ENCODE measurements at regions not wholly inside any gene's neighbourhood (a gene's known extent, or its start where the extent isn't known, plus 50 kb on each side); places are given as distances from the start of the nearest gene placed in this dataset.
"Not testable (repeated sequence)": the region's sequence is repeated elsewhere in the genome, so short reads cannot be mapped to it uniquely, and the experiment has no call there.

GRCh38 chr17:22158364-22158763, 466.0 kb downstream of the KCNJ18 start:
- TF ChIP-seq ZNF274 (IDR thresholded peaks at IDR 0.05; ENCODE audit: low read depth, low read length) (no peak), SUZ12 (IDR thresholded peaks at IDR 0.05; ENCODE audit: extremely low read depth, insufficient read depth, insufficient read length) (no peak), YY1 (IDR thresholded peaks at IDR 0.05; ENCODE audit: insufficient read depth, insufficient read length) (no peak)
- no peaks in the 10 kb centered on the region for H3K27me3 ChIP-seq (ENCODE audit: insufficient read depth, insufficient read length)
- DNase-seq (ENCODE audit: low read depth, low spot score) = no peak
- no peak overlapping the region for H3K4me3 ChIP-seq (ENCODE audit: insufficient read length, low read depth)
- no peaks in the 10 kb centered on the region for H3K36me3 ChIP-seq (ENCODE audit: insufficient read depth, insufficient read length, low read length)
- H3K9me3 ChIP-seq (ENCODE audit: insufficient read depth, low read length) = no peaks in the 10 kb centered on the region
- no peak overlapping the region for H3K9ac ChIP-seq (ENCODE audit: insufficient read length, low read depth)
- H3K4me1 ChIP-seq (ENCODE audit: insufficient read depth, insufficient read length) = no peaks in the 10 kb centered on the region

- TF ChIP-seq ZNF274 (IDR thresholded peaks at IDR 0.05; ENCODE audit: low read depth, low read length) = no peak
- no peak for TF ChIP-seq SUZ12 (IDR thresholded peaks at IDR 0.05; ENCODE audit: extremely low read depth, insufficient read depth, insufficient read length)
- no peak for TF ChIP-seq YY1 (IDR thresholded peaks at IDR 0.05; ENCODE audit: insufficient read depth, insufficient read length)
- no peak overlapping the region for H3K4me3 ChIP-seq (ENCODE audit: insufficient read length, low read depth)
- H3K27me3 ChIP-seq (ENCODE audit: insufficient read depth, insufficient read length) = no peaks in the 10 kb centered on the region
- no peak for DNase-seq (ENCODE audit: low read depth, low spot score)
- H3K9me3 ChIP-seq (ENCODE audit: insufficient read depth, low read length) = no peaks in the 10 kb centered on the region
- no peaks in the 10 kb centered on the region for H3K36me3 ChIP-seq (ENCODE audit: insufficient read depth, insufficient read length, low read length)
- no peaks in the 10 kb centered on the region for H3K4me1 ChIP-seq (ENCODE audit: insufficient read depth, insufficient read length)
- H3K9ac ChIP-seq (ENCODE audit: insufficient read length, low read depth) = no peak overlapping the region
These were observed 469.1 kb downstream of the KCNJ18 start for GRCh38 chr17:22161376-22161775.

GRCh38 chr17:22171631-22172030, 479.3 kb downstream of the KCNJ18 start:
- H3K4me3 ChIP-seq (ENCODE audit: insufficient read length, low read depth) = no peak overlapping the region
- DNase-seq (ENCODE audit: low read depth, low spot score) = no peak
- no peaks in the 10 kb centered on the region for H3K4me1 ChIP-seq (ENCODE audit: insufficient read depth, insufficient read length)
- peaks cover 9% of the 10 kb centered on the region; the same call in 1 of the 2 replicates for H3K9me3 ChIP-seq (ENCODE audit: insufficient read depth, low read length)
- no peaks in the 10 kb centered on the region for H3K36me3 ChIP-seq (ENCODE audit: insufficient read depth, insufficient read length, low read length)
- H3K27me3 ChIP-seq (ENCODE audit: insufficient read depth, insufficient read length) = no peaks in the 10 kb centered on the region
- TF ChIP-seq YY1 (IDR thresholded peaks at IDR 0.05; ENCODE audit: insufficient read depth, insufficient read length) (no peak), ZNF274 (IDR thresholded peaks at IDR 0.05; ENCODE audit: low read depth, low read length) (no peak), SUZ12 (IDR thresholded peaks at IDR 0.05; ENCODE audit: extremely low read depth, insufficient read depth, insufficient read length) (no peak)
- no peak overlapping the region for H3K9ac ChIP-seq (ENCODE audit: insufficient read length, low read depth)

- no peaks in the 10 kb centered on the region for H3K4me1 ChIP-seq (ENCODE audit: insufficient read depth, insufficient read length)
- DNase-seq (ENCODE audit: low read depth, low spot score) = no peak
- H3K27me3 ChIP-seq (ENCODE audit: insufficient read depth, insufficient read length) = no peaks in the 10 kb centered on the region
- no peak overlapping the region for H3K4me3 ChIP-seq (ENCODE audit: insufficient read length, low read depth)
- H3K9me3 ChIP-seq (ENCODE audit: insufficient read depth, low read length) = no peaks in the 10 kb centered on the region
- no peak for TF ChIP-seq SUZ12 (IDR thresholded peaks at IDR 0.05; ENCODE audit: extremely low read depth, insufficient read depth, insufficient read length)
- TF ChIP-seq YY1 (IDR thresholded peaks at IDR 0.05; ENCODE audit: insufficient read depth, insufficient read length) = no peak
- TF ChIP-seq ZNF274 (IDR thresholded peaks at IDR 0.05; ENCODE audit: low read depth, low read length) = no peak
- no peak overlapping the region for H3K9ac ChIP-seq (ENCODE audit: insufficient read length, low read depth)
- no peaks in the 10 kb centered on the region for H3K36me3 ChIP-seq (ENCODE audit: insufficient read depth, insufficient read length, low read length)
These were observed 500.8 kb downstream of the KCNJ18 start for GRCh38 chr17:22193113-22193512.

- H3K9ac ChIP-seq (ENCODE audit: insufficient read length, low read depth); H3K36me3 ChIP-seq (ENCODE audit: insufficient read depth, insufficient read length, low read length); H3K27me3 ChIP-seq (ENCODE audit: insufficient read depth, insufficient read length); H3K4me3 ChIP-seq (ENCODE audit: insufficient read length, low read depth); H3K4me1 ChIP-seq (ENCODE audit: insufficient read depth, insufficient read length); H3K9me3 ChIP-seq (ENCODE audit: insufficient read depth, low read length); DNase-seq (ENCODE audit: low read depth, low spot score): not testable (repeated sequence)
These were observed 507.9 kb downstream of the KCNJ18 start for GRCh38 chr17:22200187-22200586.

- TF ChIP-seq SUZ12 (IDR thresholded peaks at IDR 0.05; ENCODE audit: extremely low read depth, insufficient read depth, insufficient read length) (no peak), YY1 (IDR thresholded peaks at IDR 0.05; ENCODE audit: insufficient read depth, insufficient read length) (no peak), ZNF274 (IDR thresholded peaks at IDR 0.05; ENCODE audit: low read depth, low read length) (no peak)
- no peak for DNase-seq (ENCODE audit: low read depth, low spot score)
- Histone ChIP-seq H3K4me1 (ENCODE audit: insufficient read depth, insufficient read length) (no peaks in the 10 kb centered on the region), H3K36me3 (ENCODE audit: insufficient read depth, insufficient read length, low read length) (no peaks in the 10 kb centered on the region), H3K9ac (ENCODE audit: insufficient read length, low read depth) (no peak overlapping the region), H3K9me3 (ENCODE audit: insufficient read depth, low read length) (no peaks in the 10 kb centered on the region; the same call in 1 of the 2 replicates), H3K27me3 (ENCODE audit: insufficient read depth, insufficient read length) (no peaks in the 10 kb centered on the region), H3K4me3 (ENCODE audit: insufficient read length, low read depth) (no peak overlapping the region)
These were observed 510.4 kb downstream of the KCNJ18 start for GRCh38 chr17:22202702-22203101.

- Histone ChIP-seq H3K9me3 (ENCODE audit: insufficient read depth, low read length) (no peaks in the 10 kb centered on the region; the same call in 1 of the 2 replicates), H3K36me3 (ENCODE audit: insufficient read depth, insufficient read length, low read length) (no peaks in the 10 kb centered on the region), H3K4me1 (ENCODE audit: insufficient read depth, insufficient read length) (no peaks in the 10 kb centered on the region), H3K27me3 (ENCODE audit: insufficient read depth, insufficient read length) (no peaks in the 10 kb centered on the region), H3K4me3 (ENCODE audit: insufficient read length, low read depth) (no peak overlapping the region), H3K9ac (ENCODE audit: insufficient read length, low read depth) (no peak overlapping the region)
- no peak for DNase-seq (ENCODE audit: low read depth, low spot score)
- no peak for TF ChIP-seq YY1 (IDR thresholded peaks at IDR 0.05; ENCODE audit: insufficient read depth, insufficient read length)
These were observed 510.9 kb downstream of the KCNJ18 start for GRCh38 chr17:22203208-22203715.

- not testable (repeated sequence) for H3K9ac ChIP-seq (ENCODE audit: insufficient read length, low read depth); H3K4me3 ChIP-seq (ENCODE audit: insufficient read length, low read depth); H3K27me3 ChIP-seq (ENCODE audit: insufficient read depth, insufficient read length); H3K36me3 ChIP-seq (ENCODE audit: insufficient read depth, insufficient read length, low read length); H3K4me1 ChIP-seq (ENCODE audit: insufficient read depth, insufficient read length); H3K9me3 ChIP-seq (ENCODE audit: insufficient read depth, low read length); DNase-seq (ENCODE audit: low read depth, low spot score)
These were observed 511.8 kb downstream of the KCNJ18 start for GRCh38 chr17:22204076-22204475.

- not testable (repeated sequence) for H3K36me3 ChIP-seq (ENCODE audit: insufficient read depth, insufficient read length, low read length); H3K9me3 ChIP-seq (ENCODE audit: insufficient read depth, low read length); H3K9ac ChIP-seq (ENCODE audit: insufficient read length, low read depth); H3K4me1 ChIP-seq (ENCODE audit: insufficient read depth, insufficient read length); H3K4me3 ChIP-seq (ENCODE audit: insufficient read length, low read depth); DNase-seq (ENCODE audit: low read depth, low spot score); H3K27me3 ChIP-seq (ENCODE audit: insufficient read depth, insufficient read length)
These were observed 517.9 kb downstream of the KCNJ18 start for GRCh38 chr17:22210212-22210611.

GRCh38 chr17:22213169-22213568, 520.8 kb downstream of the KCNJ18 start:
- not testable (repeated sequence) for H3K27me3 ChIP-seq (ENCODE audit: insufficient read depth, insufficient read length); H3K36me3 ChIP-seq (ENCODE audit: insufficient read depth, insufficient read length, low read length); DNase-seq (ENCODE audit: low read depth, low spot score); H3K4me3 ChIP-seq (ENCODE audit: insufficient read length, low read depth); H3K9me3 ChIP-seq (ENCODE audit: insufficient read depth, low read length); H3K4me1 ChIP-seq (ENCODE audit: insufficient read depth, insufficient read length); H3K9ac ChIP-seq (ENCODE audit: insufficient read length, low read depth)

Data from NT2/D1 (cell line).